ENCODE measurements at regions not wholly inside any gene's neighbourhood (a gene's known extent, or its start where the extent isn't known, plus 50 kb on each side); places are given as distances from the start of the nearest gene placed in this dataset.

- no peak for DNase-seq (ENCODE audit: low read depth in 2 of 2)
- Histone ChIP-seq H3K9me3 (ENCODE audit: control insufficient read depth, insufficient read depth, low read depth, low read length) (no peaks in the 10 kb centered on the region), H3K4me3 (replicated peaks in 1 of 4; ENCODE audit: control extremely low read depth in 1 of 4, insufficient read depth in 1 of 4, low read depth in 3 of 4, low read length in 4 of 4) (no peak overlapping the region), H3K79me2 (ENCODE audit: control insufficient read depth, insufficient read depth, low read length) (no peaks in the 10 kb centered on the region), H3K36me3 (ENCODE audit: control insufficient read depth, insufficient read depth, low read length) (no peaks in the 10 kb centered on the region), H3K27ac (ENCODE audit: insufficient read depth, low read length) (no peak overlapping the region), H3K4me1 (ENCODE audit: control insufficient read depth, extremely low read depth, insufficient read depth, low read length) (peaks cover 2% of the 10 kb centered on the region), H3K9ac (ENCODE audit: insufficient read depth, low read length) (no peak overlapping the region), H4K20me1 (ENCODE audit: control insufficient read depth, extremely low read depth, insufficient read depth, low read length) (no peaks in the 10 kb centered on the region), H2AFZ (ENCODE audit: low read length) (no peak overlapping the region), H3K27me3 (ENCODE audit: control insufficient read depth, insufficient read depth, low read length) (no peaks in the 10 kb centered on the region), H3K4me2 (ENCODE audit: extremely low read depth, insufficient read depth, low read length) (no peak overlapping the region)
- no peak for TF ChIP-seq CTCF (conservative IDR thresholded peaks at IDR 0.05 in 1 of 2, IDR thresholded peaks at IDR 0.05 in 1 of 2; ENCODE audit: low read depth in 1 of 2, low read length in 2 of 2)
- TF ChIP-seq EZH2 (IDR thresholded peaks at IDR 0.05; ENCODE audit: low read length, missing control alignments), result no peak
Measured at GRCh38 chr7:25752154-25752553, 399.8 kb upstream of the NFE2L3 start.

GRCh38 chr7:25752967-25753791 is 398.8 kb upstream of the NFE2L3 start:
- Histone ChIP-seq H4K20me1 (ENCODE audit: control insufficient read depth, extremely low read depth, insufficient read depth, low read length) (no peaks in the 10 kb centered on the region), H2AFZ (ENCODE audit: low read length) (no peak overlapping the region), H3K36me3 (ENCODE audit: control insufficient read depth, insufficient read depth, low read length) (no peaks in the 10 kb centered on the region), H3K4me2 (ENCODE audit: extremely low read depth, insufficient read depth, low read length) (no peak overlapping the region), H3K27ac (ENCODE audit: insufficient read depth, low read length) (no peak overlapping the region), H3K79me2 (ENCODE audit: control insufficient read depth, insufficient read depth, low read length) (no peaks in the 10 kb centered on the region), H3K4me3 (replicated peaks in 1 of 4; ENCODE audit: control extremely low read depth in 1 of 4, insufficient read depth in 1 of 4, low read depth in 3 of 4, low read length in 4 of 4) (no peak overlapping the region), H3K4me1 (ENCODE audit: control insufficient read depth, extremely low read depth, insufficient read depth, low read length) (peaks cover 2% of the 10 kb centered on the region), H3K9ac (ENCODE audit: insufficient read depth, low read length) (no peak overlapping the region), H3K27me3 (ENCODE audit: control insufficient read depth, insufficient read depth, low read length) (no peaks in the 10 kb centered on the region), H3K9me3 (ENCODE audit: control insufficient read depth, insufficient read depth, low read depth, low read length) (no peaks in the 10 kb centered on the region)
- TF ChIP-seq EZH2 (IDR thresholded peaks at IDR 0.05; ENCODE audit: low read length, missing control alignments), result no peak
- TF ChIP-seq CTCF (conservative IDR thresholded peaks at IDR 0.05 in 1 of 2, IDR thresholded peaks at IDR 0.05 in 1 of 2; ENCODE audit: low read depth in 1 of 2, low read length in 2 of 2), result no peak
- DNase-seq (ENCODE audit: low read depth in 2 of 2), result peak in 1 of 2 donors; percentile 4

- Histone ChIP-seq H2AFZ (ENCODE audit: low read length) (no peak overlapping the region), H3K79me2 (ENCODE audit: control insufficient read depth, insufficient read depth, low read length) (no peaks in the 10 kb centered on the region), H3K9ac (ENCODE audit: insufficient read depth, low read length) (no peak overlapping the region), H4K20me1 (ENCODE audit: control insufficient read depth, extremely low read depth, insufficient read depth, low read length) (no peaks in the 10 kb centered on the region), H3K4me2 (ENCODE audit: extremely low read depth, insufficient read depth, low read length) (no peak overlapping the region), H3K4me3 (replicated peaks in 1 of 4; ENCODE audit: control extremely low read depth in 1 of 4, insufficient read depth in 1 of 4, low read depth in 3 of 4, low read length in 4 of 4) (no peak overlapping the region), H3K9me3 (ENCODE audit: control insufficient read depth, insufficient read depth, low read depth, low read length) (no peaks in the 10 kb centered on the region), H3K4me1 (ENCODE audit: control insufficient read depth, extremely low read depth, insufficient read depth, low read length) (peaks cover 2% of the 10 kb centered on the region), H3K36me3 (ENCODE audit: control insufficient read depth, insufficient read depth, low read length) (no peaks in the 10 kb centered on the region), H3K27me3 (ENCODE audit: control insufficient read depth, insufficient read depth, low read length) (no peaks in the 10 kb centered on the region), H3K27ac (ENCODE audit: insufficient read depth, low read length) (no peak overlapping the region)
- TF ChIP-seq EZH2 (IDR thresholded peaks at IDR 0.05; ENCODE audit: low read length, missing control alignments) (no peak), CTCF (conservative IDR thresholded peaks at IDR 0.05 in 1 of 2, IDR thresholded peaks at IDR 0.05 in 1 of 2; ENCODE audit: low read depth in 1 of 2, low read length in 2 of 2) (no peak)
- no peak for DNase-seq (ENCODE audit: low read depth in 2 of 2)
Measured at GRCh38 chr7:25753837-25754236, 398.2 kb upstream of the NFE2L3 start.
